C4-2B (cell line): ENCODE measurements at regions not wholly inside any gene's neighbourhood (a gene's known extent, or its start where the extent isn't known, plus 50 kb on each side); places are given as distances from the start of the nearest gene placed in this dataset.

Experiments used
- ZFX ChIP-seq: fragments of 450-650 bp; IDR thresholded peaks from 2 replicates; pipeline ENCODE4 v1.6.1; 2017
- TF ChIP-seq, protein P1 (sequence below): fragments of 450-650 bp; conservative IDR thresholded peaks from 2 replicates; pipeline ENCODE4 v1.5.1; 2017; ENCODE audit warnings: mild to moderate bottlenecking

DNA sequence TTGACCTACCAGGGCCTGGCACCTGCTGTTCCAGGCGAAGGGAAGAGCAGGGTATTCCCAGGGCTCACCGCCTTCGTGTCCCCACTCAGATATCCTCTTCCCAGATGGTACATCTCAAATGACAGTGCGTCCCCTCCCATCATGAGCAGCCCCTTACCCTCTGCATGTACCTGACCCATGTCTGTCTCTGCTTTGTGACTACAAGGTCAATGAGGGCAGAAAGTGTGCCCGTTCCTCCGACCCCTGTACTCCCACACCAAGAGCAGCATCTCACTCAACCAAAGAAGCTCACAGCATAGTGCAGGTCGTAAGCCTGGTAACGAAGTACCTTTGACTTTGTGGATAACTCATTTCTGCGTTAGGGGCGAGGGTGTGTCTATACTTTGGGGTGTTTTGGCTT lies 142.6 kb downstream of the KATNIP start:
- TF ChIP-seq, protein P1, sequence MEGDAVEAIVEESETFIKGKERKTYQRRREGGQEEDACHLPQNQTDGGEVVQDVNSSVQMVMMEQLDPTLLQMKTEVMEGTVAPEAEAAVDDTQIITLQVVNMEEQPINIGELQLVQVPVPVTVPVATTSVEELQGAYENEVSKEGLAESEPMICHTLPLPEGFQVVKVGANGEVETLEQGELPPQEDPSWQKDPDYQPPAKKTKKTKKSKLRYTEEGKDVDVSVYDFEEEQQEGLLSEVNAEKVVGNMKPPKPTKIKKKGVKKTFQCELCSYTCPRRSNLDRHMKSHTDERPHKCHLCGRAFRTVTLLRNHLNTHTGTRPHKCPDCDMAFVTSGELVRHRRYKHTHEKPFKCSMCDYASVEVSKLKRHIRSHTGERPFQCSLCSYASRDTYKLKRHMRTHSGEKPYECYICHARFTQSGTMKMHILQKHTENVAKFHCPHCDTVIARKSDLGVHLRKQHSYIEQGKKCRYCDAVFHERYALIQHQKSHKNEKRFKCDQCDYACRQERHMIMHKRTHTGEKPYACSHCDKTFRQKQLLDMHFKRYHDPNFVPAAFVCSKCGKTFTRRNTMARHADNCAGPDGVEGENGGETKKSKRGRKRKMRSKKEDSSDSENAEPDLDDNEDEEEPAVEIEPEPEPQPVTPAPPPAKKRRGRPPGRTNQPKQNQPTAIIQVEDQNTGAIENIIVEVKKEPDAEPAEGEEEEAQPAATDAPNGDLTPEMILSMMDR, result no peak
- TF ChIP-seq ZFX, result no peak
